HG03159 (cell line): ENCODE measurements at regions not wholly inside any gene's neighbourhood (a gene's known extent, or its start where the extent isn't known, plus 50 kb on each side); places are given as distances from the start of the nearest gene placed in this dataset.

Experiments used
- ATAC-seq: cut with Tn5 transposase; IDR thresholded peaks from one replicate; pipeline ENCODE4 v1.9.1; 2021; ENCODE audit warnings: mild to moderate bottlenecking, moderate library complexity; ENCODE audit not compliant: unreplicated experiment

- no peak for ATAC-seq
These were observed 55.5 kb downstream of the DRD1 start for GRCh38 chr5:175388531-175388930.

- ATAC-seq: no peak
These were observed 56.8 kb downstream of the DRD1 start for GRCh38 chr5:175387144-175387543.

- no peak for ATAC-seq
These were observed 57.5 kb downstream of the DRD1 start for GRCh38 chr5:175386526-175386925.

GRCh38 chr5:175385691-175386362, 58.2 kb downstream of the DRD1 start:
- no peak for ATAC-seq

GRCh38 chr5:175384724-175385552, 59.0 kb downstream of the DRD1 start:
- ATAC-seq: no peak

GRCh38 chr5:175383350-175383749, 60.6 kb downstream of the DRD1 start:
- ATAC-seq: no peak

GRCh38 chr5:175382171-175382570, 61.8 kb downstream of the DRD1 start:
- no peak for ATAC-seq

- ATAC-seq: no peak
These were observed 62.9 kb downstream of the DRD1 start for GRCh38 chr5:175381130-175381529.

- ATAC-seq: no peak
These were observed 63.3 kb downstream of the DRD1 start for GRCh38 chr5:175380701-175381100.

- ATAC-seq: no peak
These were observed 64.1 kb downstream of the DRD1 start for GRCh38 chr5:175379867-175380266.

- ATAC-seq: no peak
These were observed 65.4 kb downstream of the DRD1 start for GRCh38 chr5:175378444-175379028.

- ATAC-seq: no peak
These were observed 66.2 kb downstream of the DRD1 start for GRCh38 chr5:175377816-175378215.

GRCh38 chr5:175374166-175374875, 69.7 kb downstream of the DRD1 start:
- no peak for ATAC-seq

GRCh38 chr5:175365866-175366265, 78.1 kb downstream of the DRD1 start:
- no peak for ATAC-seq

- ATAC-seq: no peak
These were observed 80.7 kb downstream of the DRD1 start for GRCh38 chr5:175363300-175363699.

GRCh38 chr5:175357995-175358394, 86.0 kb downstream of the DRD1 start:
- no peak for ATAC-seq

- ATAC-seq: no peak
These were observed 87.6 kb downstream of the DRD1 start for GRCh38 chr5:175356428-175356827.

- no peak for ATAC-seq
These were observed 89.0 kb downstream of the DRD1 start for GRCh38 chr5:175354964-175355363.

- no peak for ATAC-seq
These were observed 90.1 kb downstream of the DRD1 start for GRCh38 chr5:175353926-175354325.

GRCh38 chr5:175351897-175352590, 91.9 kb downstream of the DRD1 start:
- ATAC-seq: no peak

GRCh38 chr5:175351126-175351525, 92.9 kb downstream of the DRD1 start:
- ATAC-seq: no peak
